Uterus (tissue), 3 donors: ENCODE measurements at regions not wholly inside any gene's neighbourhood (a gene's known extent, or its start where the extent isn't known, plus 50 kb on each side); places are given as distances from the start of the nearest gene placed in this dataset.

Source experiments
- DNase-seq, 2 donors: peaks; one replicate each; pipeline ENCODE4 v3.0.0-alpha.2; 2019 to 2020
- H3K27ac ChIP-seq, 2 donors: fragments of 200-600 bp; sonication (generic); 1 replicate in 1 of 2; 2 replicates in 1 of 2; pipeline ENCODE4 v1.5.1; 2016 to 2018
- H3K27me3 ChIP-seq, 2 donors: fragments of 200-600 bp; sonication (generic); one replicate each; pipeline ENCODE4 v1.5.1; 2018 to 2019; ENCODE audit warnings: control low read depth in 1 of 2
- H3K36me3 ChIP-seq, 2 donors: fragments of 200-600 bp; sonication (generic); one replicate each; pipeline ENCODE4 v1.5.1; 2019; ENCODE audit warnings: control low read depth in 1 of 2
- H3K4me1 ChIP-seq, 2 donors: fragments of 200-600 bp; sonication (generic); one replicate each; pipeline ENCODE4 v1.5.1; 2018 to 2019; ENCODE audit warnings: control low read depth in 1 of 2
- H3K4me3 ChIP-seq, 2 donors: fragments of 200-600 bp; sonication (generic); 1 replicate in 1 of 2; 2 replicates in 1 of 2; pipeline ENCODE4 v1.5.1; 2018 to 2019; ENCODE audit warnings: mild to moderate bottlenecking in 1 of 2
- H3K9me3 ChIP-seq, 2 donors: fragments of 200-600 bp; sonication (generic); one replicate each; pipeline ENCODE4 v1.5.1; 2019; ENCODE audit warnings: control low read depth in 1 of 2
- CTCF ChIP-seq, 4 experiments: fragments of 200-600 bp in 2 of 4; fragments of 450-650 bp in 2 of 4; sonication (generic) in 2 of 4; IDR thresholded peaks; one replicate each; pipeline ENCODE4 v1.5.1; 2016 to 2019; ENCODE audit warnings: antibody characterized with exemption in 4 of 4, mild to moderate bottlenecking in 2 of 4, moderate library complexity in 1 of 4
- POLR2A ChIP-seq, 2 donors: fragments of 450-650 bp; IDR thresholded peaks; one replicate each; pipeline ENCODE4 v1.6.1; 2016; ENCODE audit warnings: antibody characterized with exemption in 2 of 2, mild to moderate bottlenecking in 1 of 2, moderate library complexity in 1 of 2
- intact Hi-C: fragments of 100-400 bp; cut with DNase I; formaldehyde crosslinking; loops from one replicate; pipeline ENCODE4 v1.15.1; 2023; ENCODE audit warnings: low total_unique reads
- donor health status: DM: yes; HTN: yes; CAD: no.

- TF ChIP-seq CTCF (IDR thresholded peaks at IDR 0.05) (no peak), POLR2A (IDR thresholded peaks at IDR 0.05) (no peak)
- Histone ChIP-seq H3K9me3 (no peaks in the 10 kb centered on the region), H3K27ac (no peak overlapping the region), H3K36me3 (no peaks in the 10 kb centered on the region), H3K27me3 (no peaks in the 10 kb centered on the region), H3K4me3 (no peak overlapping the region), H3K4me1 (no peaks in the 10 kb centered on the region)
- intact Hi-C loops: no loop called here
- no peak for DNase-seq
These were observed 118.3 kb upstream of the NEDD4L start for GRCh38 chr18:57925706-57926105.

- intact Hi-C loops: no loop called here
- no peaks in the 10 kb centered on the region for H3K36me3 ChIP-seq
- H3K9me3 ChIP-seq: no peaks in the 10 kb centered on the region
- no peaks in the 10 kb centered on the region for H3K27me3 ChIP-seq
- no peak for DNase-seq
- no peak for TF ChIP-seq CTCF (IDR thresholded peaks at IDR 0.05)
- no peak for TF ChIP-seq POLR2A (IDR thresholded peaks at IDR 0.05)
- H3K27ac ChIP-seq: no peak overlapping the region
- no peaks in the 10 kb centered on the region for H3K4me1 ChIP-seq
- no peak overlapping the region for H3K4me3 ChIP-seq
These were observed 120.4 kb upstream of the NEDD4L start for GRCh38 chr18:57923611-57924010.

DNA sequence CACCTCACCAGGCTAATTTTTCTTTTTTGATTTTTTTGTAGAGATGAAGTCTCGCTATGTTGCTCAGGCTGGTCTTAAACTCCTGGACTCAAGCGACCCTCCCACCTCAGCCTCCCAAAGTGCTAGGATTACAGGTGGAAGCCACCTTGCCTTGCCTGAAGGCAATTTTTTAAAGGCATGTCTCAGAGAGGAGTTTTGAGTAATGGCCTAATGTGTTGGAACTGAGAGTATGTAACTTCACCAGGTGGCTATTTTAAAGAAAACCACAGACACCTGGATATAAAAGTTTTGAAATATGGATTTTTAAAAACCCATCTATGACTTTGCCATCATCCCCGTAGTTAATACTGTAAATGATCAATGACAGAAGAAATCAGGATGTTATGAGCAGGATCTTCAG is 119.8 kb upstream of the ATP8B1 start:
- DNase-seq: no peak
- Histone ChIP-seq H3K4me1 (no peaks in the 10 kb centered on the region), H3K9me3 (no peaks in the 10 kb centered on the region), H3K27ac (no peak overlapping the region), H3K36me3 (no peaks in the 10 kb centered on the region), H3K27me3 (no peaks in the 10 kb centered on the region), H3K4me3 (no peak overlapping the region)
- TF ChIP-seq POLR2A (IDR thresholded peaks at IDR 0.05) (no peak), CTCF (IDR thresholded peaks at IDR 0.05) (no peak)
- intact Hi-C loops: no loop called here

GRCh38 chr18:57921708-57922107 is 118.6 kb upstream of the ATP8B1 start:
- TF ChIP-seq CTCF (IDR thresholded peaks at IDR 0.05) (no peak), POLR2A (IDR thresholded peaks at IDR 0.05) (no peak)
- no peak for DNase-seq
- intact Hi-C loops: no loop called here

GRCh38 chr18:57920036-57920435 is 116.9 kb upstream of the ATP8B1 start:
- TF ChIP-seq CTCF (IDR thresholded peaks at IDR 0.05): no peak
- TF ChIP-seq POLR2A (IDR thresholded peaks at IDR 0.05): no peak
- H3K4me3 ChIP-seq: no peak overlapping the region
- H3K9me3 ChIP-seq: no peaks in the 10 kb centered on the region
- no peak overlapping the region for H3K27ac ChIP-seq
- intact Hi-C loops: no loop called here
- no peak for DNase-seq
- no peaks in the 10 kb centered on the region for H3K36me3 ChIP-seq
- H3K27me3 ChIP-seq: no peaks in the 10 kb centered on the region
- H3K4me1 ChIP-seq: no peaks in the 10 kb centered on the region

More at GRCh38 chr18:57921708-57922107, 118.6 kb upstream of the ATP8B1 start:
- no peaks in the 10 kb centered on the region for H3K27me3 ChIP-seq
- no peaks in the 10 kb centered on the region for H3K36me3 ChIP-seq
- H3K4me1 ChIP-seq: no peaks in the 10 kb centered on the region
- no peak overlapping the region for H3K27ac ChIP-seq
- H3K9me3 ChIP-seq: no peaks in the 10 kb centered on the region
- no peak overlapping the region for H3K4me3 ChIP-seq
